Posterior cingulate gyrus (tissue), 11 donors: ENCODE measurements at regions not wholly inside any gene's neighbourhood (a gene's known extent, or its start where the extent isn't known, plus 50 kb on each side); places are given as distances from the start of the nearest gene placed in this dataset.
"Not testable (repeated sequence)": the region's sequence is repeated elsewhere in the genome, so short reads cannot be mapped to it uniquely, and the experiment has no call there.

ENCODE experiments used
- DNase-seq, 10 donors: peaks; one replicate each; pipeline versions ENCODE4 v3.0.0 to v3.0.0-alpha.2; 2020 to 2021; ENCODE audit warnings: mixed read lengths in 3 of 10
- intact Hi-C: fragments of 100-400 bp; cut with DNase I; formaldehyde crosslinking; loops from one replicate; pipeline ENCODE4 v1.15.1; 2023

DNA sequence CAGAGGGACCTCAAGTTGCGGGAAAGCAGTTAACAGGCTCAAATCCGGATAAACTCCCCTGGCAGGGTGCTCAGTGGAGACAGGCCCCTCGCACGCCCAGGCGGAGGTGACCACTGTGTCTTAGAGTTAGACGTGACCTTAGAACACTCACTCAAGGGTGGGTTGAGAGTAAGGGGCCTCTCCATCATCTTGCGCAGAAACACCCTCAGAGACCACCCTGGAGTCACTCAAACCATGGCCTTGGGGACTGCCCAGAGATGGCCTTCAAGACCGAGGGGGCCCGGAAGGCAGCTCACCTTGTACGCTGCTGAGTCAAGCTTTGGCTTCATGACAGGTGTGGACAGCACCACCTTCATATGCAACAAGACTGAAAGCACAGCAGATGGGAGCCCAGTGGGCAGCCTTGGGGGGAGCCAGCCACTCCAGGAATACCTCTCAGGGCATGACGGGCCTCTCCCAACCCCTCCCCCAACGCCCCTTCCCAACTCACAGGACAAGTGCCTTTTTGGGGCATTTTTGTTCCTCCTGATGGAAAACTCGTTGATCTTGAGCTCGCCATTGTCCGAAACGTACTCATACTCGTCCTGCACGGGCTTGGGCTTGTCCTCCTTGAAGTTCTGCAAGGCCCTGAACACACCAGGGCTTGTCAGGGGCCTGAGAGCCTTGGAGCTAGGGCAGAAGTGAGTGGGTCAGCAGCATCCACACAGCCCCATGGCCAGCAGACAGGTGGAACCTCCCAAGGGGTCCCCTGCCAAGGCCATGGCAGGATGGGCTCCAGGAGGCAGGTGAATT, 229.2 kb downstream of the TUBA3C start:
- DNase-seq, result peak in 3 of 10 donors; percentile 5 to 68 (median 52)
- intact Hi-C loops, result no loop called here

- DNase-seq, result peak in 2 of 10 donors; percentile 50 to 70
- intact Hi-C loops, result no loop called here
Observed at GRCh38 chr13:18951412-18951811, 230.2 kb downstream of the TUBA3C start.

GRCh38 chr13:18949970-18950369, 231.7 kb downstream of the TUBA3C start:
- DNase-seq, result peak in 1 of 10 donors; percentile 52
- intact Hi-C loops, result no loop called here

DNA sequence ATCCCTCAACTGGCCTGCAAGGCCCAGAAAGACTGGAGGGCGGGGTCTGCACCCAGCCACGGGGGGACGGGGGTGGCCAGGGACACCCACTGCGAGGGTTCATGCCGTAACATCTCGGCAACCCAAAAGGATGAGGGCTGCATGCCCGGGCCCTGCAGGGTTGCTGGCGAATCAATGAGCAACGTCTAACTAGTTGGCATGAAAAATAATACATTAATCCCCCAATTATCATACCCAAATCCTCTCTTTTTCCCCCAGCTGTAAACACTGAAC, 232.2 kb downstream of the TUBA3C start:
- DNase-seq, result peak in 2 of 10 donors; percentile 42 to 63
- intact Hi-C loops, result no loop called here

GRCh38 chr13:18948664-18949488, 232.7 kb downstream of the TUBA3C start:
- intact Hi-C loops, result no loop called here
- DNase-seq, result peak in 2 of 10 donors; percentile 54 to 81

DNA sequence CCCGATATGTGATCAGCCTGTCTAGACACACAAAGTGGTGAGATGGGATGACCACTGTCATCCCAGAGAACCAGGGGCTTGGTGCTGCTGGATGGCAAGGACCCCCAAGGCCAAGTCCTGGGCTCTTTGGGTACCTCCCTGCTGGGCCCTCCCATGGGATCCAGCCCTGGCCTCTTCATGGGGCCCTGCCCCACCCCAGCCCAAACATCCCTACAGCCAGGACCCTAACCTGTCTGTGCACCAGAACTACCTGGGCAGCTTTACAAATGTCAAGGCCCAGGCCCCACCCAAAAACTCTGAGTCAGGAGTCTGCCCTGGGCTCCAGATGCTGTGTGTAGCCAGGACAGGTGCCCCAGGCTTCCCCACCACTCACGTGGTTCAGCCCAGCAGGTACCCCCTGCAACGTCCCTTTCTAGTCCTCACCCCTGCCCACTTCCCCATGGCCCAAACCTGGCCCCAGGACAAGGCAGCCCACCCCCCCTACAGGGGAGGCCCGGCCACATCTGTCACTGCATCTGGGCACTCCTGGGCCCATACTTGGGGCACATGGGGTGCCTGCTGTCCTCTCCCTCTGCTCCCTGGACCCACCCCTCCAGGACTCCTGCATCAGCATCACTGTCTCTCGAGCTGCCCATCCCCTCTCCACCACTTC, 233.5 kb downstream of the TUBA3C start:
- DNase-seq, result peak in 2 of 10 donors; percentile 59 to 63
- intact Hi-C loops, result no loop called here

- DNase-seq, result peak in 1 of 10 donors; percentile 49
- intact Hi-C loops, result no loop called here
Observed at GRCh38 chr13:18947376-18947977, 234.1 kb downstream of the TUBA3C start.

- peak in 1 of 10 donors; percentile 72 for DNase-seq
- intact Hi-C loops, result no loop called here
Observed at GRCh38 chr13:18946738-18947137, 234.9 kb downstream of the TUBA3C start.

- peak in 2 of 10 donors; percentile 57 to 75 for DNase-seq
- intact Hi-C loops, result no loop called here
Observed at GRCh38 chr13:18944501-18945068, 237.0 kb downstream of the TUBA3C start.

GRCh38 chr13:18943721-18944391, 237.8 kb downstream of the TUBA3C start:
- intact Hi-C loops, result no loop called here
- DNase-seq, result peak in 3 of 10 donors; percentile 7 to 78 (median 44)

- intact Hi-C loops, result no loop called here
- peak in 2 of 10 donors; percentile 5 to 67 for DNase-seq
Observed at GRCh38 chr13:18943273-18943672, 238.4 kb downstream of the TUBA3C start.

GRCh38 chr13:18936104-18936503, 245.5 kb downstream of the TUBA3C start:
- no peak for DNase-seq
- intact Hi-C loops, result no loop called here

GRCh38 chr13:18921063-18921462, 260.6 kb downstream of the TUBA3C start:
- no peak for DNase-seq
- intact Hi-C loops, result no loop called here

GRCh38 chr13:18905096-18905495, 276.5 kb downstream of the TUBA3C start:
- intact Hi-C loops, result not testable (repeated sequence)

GRCh38 chr13:18895411-18895810, 286.2 kb downstream of the TUBA3C start:
- DNase-seq, result peak in 1 of 10 donors; percentile 64
- intact Hi-C loops, result not testable (repeated sequence)

More at GRCh38 chr13:18905096-18905495, 276.5 kb downstream of the TUBA3C start:
- DNase-seq, result not testable (repeated sequence)

GRCh38 chr13:18891242-18891641, 290.4 kb downstream of the TUBA3C start:
- DNase-seq, intact Hi-C loops: not testable (repeated sequence)

DNA sequence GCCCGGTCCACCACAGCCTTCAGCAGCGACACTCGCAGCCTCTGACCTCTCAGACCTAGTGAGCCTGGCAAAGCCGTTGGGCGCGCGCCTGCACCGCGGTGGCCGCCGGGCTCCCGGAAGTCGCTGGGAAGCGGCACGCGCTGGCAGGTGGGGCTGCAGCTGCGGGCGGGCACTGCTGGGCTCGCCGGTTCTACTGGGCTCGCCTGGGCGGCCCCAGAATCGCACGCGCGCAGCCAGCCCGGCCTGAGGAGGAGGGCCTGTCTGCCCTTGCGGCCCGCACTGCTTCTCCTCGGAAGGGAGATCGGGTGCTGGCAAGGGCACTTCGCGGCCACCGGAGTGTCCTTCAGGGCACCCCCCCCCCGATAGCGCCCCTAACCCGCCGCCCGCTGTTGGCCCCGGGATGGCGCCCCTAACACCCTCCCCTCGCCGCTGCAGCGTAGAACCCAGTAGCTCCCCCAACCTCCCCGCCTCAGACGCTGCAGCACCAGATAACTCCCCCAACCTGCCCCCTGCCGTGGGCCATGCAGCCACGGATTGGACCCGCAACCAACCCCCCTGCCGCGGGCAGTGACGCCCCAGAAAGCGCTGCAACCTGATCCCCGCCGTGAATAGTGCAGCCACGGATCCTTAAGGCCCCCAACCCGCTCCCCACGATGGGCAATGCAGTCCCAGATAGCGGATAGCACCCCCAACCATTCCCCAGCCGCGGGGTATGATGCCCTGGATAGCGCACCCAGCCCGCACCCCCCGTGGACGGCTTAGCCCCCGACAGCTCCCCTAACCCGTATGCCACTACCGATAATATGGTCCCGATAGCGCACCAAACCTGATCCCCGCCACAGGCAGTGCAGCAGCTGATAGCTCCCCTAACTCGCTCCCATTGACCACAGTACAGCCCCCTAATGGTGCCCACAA, 306.5 kb downstream of the TUBA3C start:
- intact Hi-C loops, result not testable (repeated sequence)

GRCh38 chr13:18870557-18870956, 311.1 kb downstream of the TUBA3C start:
- intact Hi-C loops, DNase-seq: not testable (repeated sequence)

More for the DNA sequence above, 306.5 kb downstream of the TUBA3C start:
- peak in 1 of 10 donors; percentile 64 for DNase-seq
